Tibial nerve (tissue), 4 donors: ENCODE measurements at regions not wholly inside any gene's neighbourhood (a gene's known extent, or its start where the extent isn't known, plus 50 kb on each side); places are given as distances from the start of the nearest gene placed in this dataset.
"Not testable (repeated sequence)": the region's sequence is repeated elsewhere in the genome, so short reads cannot be mapped to it uniquely, and the experiment has no call there.

ENCODE experiments used
- DNase-seq, 2 donors: peaks; one replicate each; pipeline ENCODE4 v3.0.0-alpha.2; 2019; ENCODE audit warnings: low spot score in 2 of 2
- H3K27ac ChIP-seq, 4 donors: fragments of 200-600 bp; sonication (generic) in 3 of 4; one replicate each; pipeline ENCODE4 v1.5.1; 2017 to 2019; ENCODE audit warnings: mild to moderate bottlenecking in 1 of 4
- H3K27me3 ChIP-seq, 2 donors: fragments of 200-600 bp; sonication (generic) in 1 of 2; one replicate each; pipeline versions ENCODE4 v1.5.1 to v1.6.0; 2017 to 2019
- H3K36me3 ChIP-seq, 3 donors: fragments of 200-600 bp; sonication (generic); one replicate each; pipeline ENCODE4 v1.5.1; 2018 to 2019
- H3K4me1 ChIP-seq, 4 donors: fragments of 200-600 bp; sonication (generic) in 3 of 4; one replicate each; pipeline ENCODE4 v1.5.1; 2017 to 2019
- H3K4me3 ChIP-seq, 4 donors: fragments of 200-600 bp; sonication (generic) in 3 of 4; one replicate each; pipeline ENCODE4 v1.5.1; 2017 to 2019; ENCODE audit warnings: mild to moderate bottlenecking in 1 of 4, moderate library complexity in 1 of 4
- H3K9me3 ChIP-seq, 4 donors: fragments of 200-600 bp; sonication (generic) in 3 of 4; one replicate each; pipeline ENCODE4 v1.5.1; 2017 to 2019
- CTCF ChIP-seq, 5 experiments: fragments of 200-600 bp in 3 of 5; fragments of 450-650 bp in 2 of 5; sonication (generic) in 3 of 5; IDR thresholded peaks; one replicate each; pipeline ENCODE4 v1.5.1; 2016 to 2019; ENCODE audit warnings: antibody characterized with exemption in 5 of 5, mild to moderate bottlenecking in 3 of 5, moderate library complexity in 2 of 5
- EP300 ChIP-seq, 2 donors: sonication (generic); formaldehyde crosslinking; IDR thresholded peaks; one replicate each; pipeline ENCODE4 v1.6.1; 2017; ENCODE audit warnings: antibody characterized with exemption in 2 of 2, mild to moderate bottlenecking in 1 of 2
- POLR2A ChIP-seq, 2 donors: fragments of 450-650 bp; IDR thresholded peaks; one replicate each; pipeline ENCODE4 v1.6.1; 2017; ENCODE audit warnings: antibody characterized with exemption in 2 of 2, mild to moderate bottlenecking in 2 of 2, moderate library complexity in 2 of 2
- WGBS, 2 donors: methylation state at CpG; one replicate each; pipeline ENCODE4 v1.1.5; 2018; 5-methylcytosine and 5-hydroxymethylcytosine counted together

- Histone ChIP-seq H3K36me3 (no peaks in the 10 kb centered on the region), H3K4me3 (no peak overlapping the region), H3K9me3 (no peaks in the 10 kb centered on the region), H3K27me3 (no peaks in the 10 kb centered on the region), H3K4me1 (peaks cover 0 to 11% (median 0%) of the 10 kb centered on the region in 4 donors), H3K27ac (no peak overlapping the region)
- TF ChIP-seq POLR2A (IDR thresholded peaks at IDR 0.05), result no peak
- TF ChIP-seq CTCF (IDR thresholded peaks at IDR 0.05), result no peak
- 29% methylated on average over 1 of the region's 1 CpG; no CpG with 5 or more reads in 1 of the 2 donors for WGBS, 2 donors
- DNase-seq, result no peak
Measured at GRCh38 chrX:40950546-40950945, 134.7 kb upstream of the USP9X start.

- H3K4me3 ChIP-seq, H3K4me1 ChIP-seq, H3K9me3 ChIP-seq, DNase-seq, H3K27ac ChIP-seq, H3K27me3 ChIP-seq, H3K36me3 ChIP-seq: not testable (repeated sequence)
- WGBS, 2 donors, result 88% methylated on average over 3 of the region's 3 CpGs
Measured at GRCh38 chrX:40951407-40951806, 133.8 kb upstream of the USP9X start.

GRCh38 chrX:40952855-40953254 is 132.4 kb upstream of the USP9X start:
- Histone ChIP-seq H3K36me3 (no peaks in the 10 kb centered on the region), H3K27me3 (no peaks in the 10 kb centered on the region), H3K27ac (no peak overlapping the region), H3K9me3 (no peaks in the 10 kb centered on the region), H3K4me1 (no peaks in the 10 kb centered on the region), H3K4me3 (peak overlapping the region in 1 of 4 donors; percentile 25)
- TF ChIP-seq POLR2A (IDR thresholded peaks at IDR 0.05), result no peak
- no peak for TF ChIP-seq EP300 (IDR thresholded peaks at IDR 0.05)
- TF ChIP-seq CTCF (IDR thresholded peaks at IDR 0.05), result no peak
- 29 to 48% methylated on average over 4 of the region's 4 CpGs for WGBS, 2 donors
- no peak for DNase-seq

GRCh38 chrX:40953369-40953768 is 131.9 kb upstream of the USP9X start:
- Histone ChIP-seq H3K36me3 (no peaks in the 10 kb centered on the region), H3K27ac (no peak overlapping the region), H3K9me3 (no peaks in the 10 kb centered on the region), H3K4me1 (no peaks in the 10 kb centered on the region), H3K4me3 (no peak overlapping the region), H3K27me3 (no peaks in the 10 kb centered on the region)
- WGBS, 2 donors, result 83 to 84% methylated on average over 2 of the region's 2 CpGs
- no peak for TF ChIP-seq EP300 (IDR thresholded peaks at IDR 0.05)
- TF ChIP-seq POLR2A (IDR thresholded peaks at IDR 0.05), result no peak
- TF ChIP-seq CTCF (IDR thresholded peaks at IDR 0.05), result no peak
- no peak for DNase-seq

- H3K4me3 ChIP-seq, result no peak overlapping the region
- H3K9me3 ChIP-seq, result no peaks in the 10 kb centered on the region
- no peaks in the 10 kb centered on the region for H3K4me1 ChIP-seq
- WGBS, 2 donors, result 84 to 93% methylated on average over 4 of the region's 4 CpGs
- no peaks in the 10 kb centered on the region for H3K36me3 ChIP-seq
- no peak overlapping the region for H3K27ac ChIP-seq
- no peak for TF ChIP-seq EP300 (IDR thresholded peaks at IDR 0.05)
- TF ChIP-seq CTCF (IDR thresholded peaks at IDR 0.05), result no peak
- TF ChIP-seq POLR2A (IDR thresholded peaks at IDR 0.05), result no peak
- no peak for DNase-seq
- H3K27me3 ChIP-seq, result no peaks in the 10 kb centered on the region
Measured at GRCh38 chrX:40960041-40960440, 125.2 kb upstream of the USP9X start.

- TF ChIP-seq CTCF (IDR thresholded peaks at IDR 0.05) (no peak), EP300 (IDR thresholded peaks at IDR 0.05) (no peak), POLR2A (IDR thresholded peaks at IDR 0.05) (no peak)
- H3K27me3 ChIP-seq, result no peaks in the 10 kb centered on the region
- no peak overlapping the region for H3K27ac ChIP-seq
- no peaks in the 10 kb centered on the region for H3K9me3 ChIP-seq
- no peak for DNase-seq
- no peak overlapping the region for H3K4me3 ChIP-seq
- no peaks in the 10 kb centered on the region for H3K4me1 ChIP-seq
- no peaks in the 10 kb centered on the region for H3K36me3 ChIP-seq
- WGBS, 2 donors, result 86 to 95% methylated on average over 12 of the region's 12 CpGs
Measured at GRCh38 chrX:40962793-40963407, 122.3 kb upstream of the USP9X start.
